Medulla oblongata (tissue), 1 donor: ENCODE measurements at regions not wholly inside any gene's neighbourhood (a gene's known extent, or its start where the extent isn't known, plus 50 kb on each side); places are given as distances from the start of the nearest gene placed in this dataset.

Source experiments
- DNase-seq: peaks from one replicate; pipeline ENCODE4 v3.0.0-alpha.2; 2015; ENCODE audit errors: extremely low spot score

GRCh38 chr7:423312-424260 lies 96.1 kb downstream of the PDGFA start:
- DNase-seq: no peak

- no peak for DNase-seq
These were observed 95.2 kb downstream of the PDGFA start for GRCh38 chr7:424301-424935.

GRCh38 chr7:424961-425793 lies 94.5 kb downstream of the PDGFA start:
- DNase-seq: peak; percentile 85

GRCh38 chr7:425794-426188 lies 93.9 kb downstream of the PDGFA start:
- DNase-seq: peak; percentile 33

- DNase-seq: no peak
These were observed 93.1 kb downstream of the PDGFA start for GRCh38 chr7:426510-426909.

GRCh38 chr7:427506-428103 lies 92.0 kb downstream of the PDGFA start:
- no peak for DNase-seq

GRCh38 chr7:428387-428786 lies 91.3 kb downstream of the PDGFA start:
- DNase-seq: no peak

GRCh38 chr7:428927-429827 lies 90.5 kb downstream of the PDGFA start:
- DNase-seq: no peak

- no peak for DNase-seq
These were observed 89.8 kb downstream of the PDGFA start for GRCh38 chr7:429828-430180.

GRCh38 chr7:431041-431440 lies 88.6 kb downstream of the PDGFA start:
- no peak for DNase-seq

GRCh38 chr7:431658-432111 lies 88.0 kb downstream of the PDGFA start:
- DNase-seq: peak; percentile 89

- no peak for DNase-seq
These were observed 87.4 kb downstream of the PDGFA start for GRCh38 chr7:432256-432655.

GRCh38 chr7:432933-433332 lies 86.7 kb downstream of the PDGFA start:
- no peak for DNase-seq

GRCh38 chr7:433558-433957 lies 86.1 kb downstream of the PDGFA start:
- DNase-seq: no peak

GRCh38 chr7:434891-435629 lies 84.6 kb downstream of the PDGFA start:
- DNase-seq: no peak

- no peak for DNase-seq
These were observed 83.8 kb downstream of the PDGFA start for GRCh38 chr7:435630-436366.

- no peak for DNase-seq
These were observed 83.1 kb downstream of the PDGFA start for GRCh38 chr7:436367-437128.
